DMS53 treated with DMSO at 0.1 percent for 48 hours (cell line): ENCODE measurements at regions not wholly inside any gene's neighbourhood (a gene's known extent, or its start where the extent isn't known, plus 50 kb on each side); places are given as distances from the start of the nearest gene placed in this dataset.
"Not testable (repeated sequence)": the region's sequence is repeated elsewhere in the genome, so short reads cannot be mapped to it uniquely, and the experiment has no call there.

Source experiments
- DNase-seq: peaks from one replicate; lab custom pipeline; 2025; ENCODE audit not compliant: unreplicated experiment; lab: John Stamatoyannopoulos, UW

GRCh38 chr1:229907884-229908638 is 159.0 kb upstream of the GALNT2 start:
- DNase-seq = no peak

- no peak for DNase-seq
Observed at GRCh38 chr1:229908689-229909088, 158.3 kb upstream of the GALNT2 start.

- DNase-seq = no peak
Observed at GRCh38 chr1:229913489-229913888, 153.5 kb upstream of the GALNT2 start.

- not testable (repeated sequence) for DNase-seq
Observed at GRCh38 chr1:229919488-229919887, 147.6 kb upstream of the GALNT2 start.

- no peak for DNase-seq
Observed at GRCh38 chr1:229920683-229921082, 146.4 kb upstream of the GALNT2 start.

GRCh38 chr1:229922249-229922648 is 144.8 kb upstream of the GALNT2 start:
- no peak for DNase-seq

GRCh38 chr1:229924639-229925038 is 142.4 kb upstream of the GALNT2 start:
- DNase-seq = no peak

- DNase-seq = no peak
Observed at GRCh38 chr1:229928767-229929166, 138.3 kb upstream of the GALNT2 start.

GRCh38 chr1:229931751-229932150 is 135.3 kb upstream of the GALNT2 start:
- DNase-seq = not testable (repeated sequence)

GRCh38 chr1:229935157-229935556 is 131.9 kb upstream of the GALNT2 start:
- not testable (repeated sequence) for DNase-seq

- DNase-seq = no peak
Observed at GRCh38 chr1:229938551-229938950, 128.5 kb upstream of the GALNT2 start.

GRCh38 chr1:229940684-229941083 is 126.4 kb upstream of the GALNT2 start:
- no peak for DNase-seq

- no peak for DNase-seq
Observed at GRCh38 chr1:229941160-229941559, 125.9 kb upstream of the GALNT2 start.

GRCh38 chr1:229941831-229942230 is 125.2 kb upstream of the GALNT2 start:
- no peak for DNase-seq

- peak; percentile 39 for DNase-seq
Observed at GRCh38 chr1:229942501-229942900, 124.5 kb upstream of the GALNT2 start.

GRCh38 chr1:229943148-229943714 is 123.8 kb upstream of the GALNT2 start:
- no peak for DNase-seq

GRCh38 chr1:229943988-229944743 is 122.9 kb upstream of the GALNT2 start:
- DNase-seq = no peak

GRCh38 chr1:229945795-229946194 is 121.2 kb upstream of the GALNT2 start:
- DNase-seq = no peak

GRCh38 chr1:229947968-229948367 is 119.1 kb upstream of the GALNT2 start:
- DNase-seq = no peak

- DNase-seq = no peak
Observed at GRCh38 chr1:229948438-229948837, 118.6 kb upstream of the GALNT2 start.

- DNase-seq = no peak
Observed at GRCh38 chr1:229949500-229949899, 117.5 kb upstream of the GALNT2 start.

- no peak for DNase-seq
Observed at GRCh38 chr1:229950020-229950419, 117.0 kb upstream of the GALNT2 start.
